HepG2 (cell line): ENCODE measurements at regions not wholly inside any gene's neighbourhood (a gene's known extent, or its start where the extent isn't known, plus 50 kb on each side); places are given as distances from the start of the nearest gene placed in this dataset.

Source experiments
- ETV6 ChIP-seq: sonication (generic); formaldehyde crosslinking; conservative IDR thresholded peaks from 2 replicates; pipeline ENCODE4 v1.4.0; 2020; ENCODE audit warnings: missing genetic modification reagents
- GABPA ChIP-seq, 2 experiments: IDR thresholded peaks; 2 replicates each; pipeline ENCODE4 v1.6.1; 2011 to 2016; ENCODE audit warnings: low read depth in 2 of 2, low read length in 1 of 2, missing biosample characterization in 1 of 2, missing genetic modification characterization in 1 of 2
- PRPF4 ChIP-seq: fragments of 200-400 bp; formaldehyde crosslinking; IDR thresholded peaks from 2 replicates; pipeline ENCODE4 v1.6.1; 2016; ENCODE audit warnings: low read length, low read depth; ENCODE audit not compliant: poor library complexity, severe bottlenecking
- SMAD1 ChIP-seq: sonication (generic); formaldehyde crosslinking; IDR thresholded peaks from 2 replicates; pipeline ENCODE4 v1.4.0; 2020; ENCODE audit warnings: missing genetic modification reagents, low read depth, mild to moderate bottlenecking, borderline replicate concordance
- ZFP62 ChIP-seq: sonication (generic); formaldehyde crosslinking; IDR thresholded peaks from 2 replicates; pipeline ENCODE4 v1.4.0; 2020; ENCODE audit warnings: missing genetic modification reagents
- ZNF121 ChIP-seq: sonication (generic); formaldehyde crosslinking; IDR thresholded peaks from 2 replicates; pipeline ENCODE4 v1.5.0; 2020; ENCODE audit warnings: mild to moderate bottlenecking, missing genetic modification reagents
- TF ChIP-seq, protein P1 (sequence below): sonication (generic); formaldehyde crosslinking; IDR thresholded peaks from 2 replicates; pipeline ENCODE4 v1.5.0; 2020; ENCODE audit warnings: mild to moderate bottlenecking, missing genetic modification reagents, moderate library complexity
- TF ChIP-seq, protein P2 (sequence below): IDR thresholded peaks from 2 replicates; pipeline ENCODE4 v1.6.1; 2012; ENCODE audit warnings: inconsistent platforms
- TF ChIP-seq, protein P3 (sequence below): sonication (generic); formaldehyde crosslinking; IDR thresholded peaks from 2 replicates; pipeline ENCODE4 v1.5.0; 2020; ENCODE audit warnings: missing genetic modification reagents
- TF ChIP-seq, protein P4 (sequence below): sonication (generic); formaldehyde crosslinking; IDR thresholded peaks from 2 replicates; pipeline ENCODE4 v1.4.0; 2020; ENCODE audit warnings: missing genetic modification reagents, borderline replicate concordance
- TF ChIP-seq, protein P5 (sequence below): sonication (generic); formaldehyde crosslinking; conservative IDR thresholded peaks from 2 replicates; pipeline ENCODE4 v1.4.0; 2020; ENCODE audit warnings: mild to moderate bottlenecking, missing genetic modification reagents, moderate library complexity

DNA sequence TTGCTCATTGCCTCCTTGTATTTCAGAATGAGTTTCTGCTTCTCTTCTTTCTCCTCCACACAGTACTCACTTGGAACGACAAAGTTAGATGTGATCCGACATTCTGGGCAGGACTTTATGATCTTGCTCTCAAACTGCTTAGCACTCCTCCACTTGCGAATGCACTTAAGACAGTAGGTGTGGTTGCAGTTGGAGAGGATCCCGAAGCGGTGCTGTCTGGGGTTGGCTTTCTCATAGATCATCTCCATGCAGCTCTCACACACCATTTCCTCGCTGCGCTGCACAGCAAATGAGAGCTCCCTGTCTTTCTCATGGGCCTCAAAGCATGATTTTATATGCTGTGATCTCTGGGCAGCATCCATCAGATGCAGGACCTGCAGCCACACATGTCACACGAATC is 245.7 kb downstream of the C12orf50 start:
- TF ChIP-seq, protein P1, sequence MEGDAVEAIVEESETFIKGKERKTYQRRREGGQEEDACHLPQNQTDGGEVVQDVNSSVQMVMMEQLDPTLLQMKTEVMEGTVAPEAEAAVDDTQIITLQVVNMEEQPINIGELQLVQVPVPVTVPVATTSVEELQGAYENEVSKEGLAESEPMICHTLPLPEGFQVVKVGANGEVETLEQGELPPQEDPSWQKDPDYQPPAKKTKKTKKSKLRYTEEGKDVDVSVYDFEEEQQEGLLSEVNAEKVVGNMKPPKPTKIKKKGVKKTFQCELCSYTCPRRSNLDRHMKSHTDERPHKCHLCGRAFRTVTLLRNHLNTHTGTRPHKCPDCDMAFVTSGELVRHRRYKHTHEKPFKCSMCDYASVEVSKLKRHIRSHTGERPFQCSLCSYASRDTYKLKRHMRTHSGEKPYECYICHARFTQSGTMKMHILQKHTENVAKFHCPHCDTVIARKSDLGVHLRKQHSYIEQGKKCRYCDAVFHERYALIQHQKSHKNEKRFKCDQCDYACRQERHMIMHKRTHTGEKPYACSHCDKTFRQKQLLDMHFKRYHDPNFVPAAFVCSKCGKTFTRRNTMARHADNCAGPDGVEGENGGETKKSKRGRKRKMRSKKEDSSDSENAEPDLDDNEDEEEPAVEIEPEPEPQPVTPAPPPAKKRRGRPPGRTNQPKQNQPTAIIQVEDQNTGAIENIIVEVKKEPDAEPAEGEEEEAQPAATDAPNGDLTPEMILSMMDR (CRISPR knock-in tag), result no peak
- TF ChIP-seq PRPF4 (no peak), SMAD1 (CRISPR knock-in tag) (no peak), ZFP62 (CRISPR knock-in tag) (no peak), ZNF121 (CRISPR knock-in tag) (no peak), ETV6 (CRISPR knock-in tag) (no peak), GABPA (IDR thresholded peaks at IDR 0.05; ENCODE audit: low read depth, low read length) (no peak), GABPA (CRISPR knock-in tag; IDR thresholded peaks at IDR 0.05; ENCODE audit: low read depth) (no peak)
- TF ChIP-seq, protein P2, sequence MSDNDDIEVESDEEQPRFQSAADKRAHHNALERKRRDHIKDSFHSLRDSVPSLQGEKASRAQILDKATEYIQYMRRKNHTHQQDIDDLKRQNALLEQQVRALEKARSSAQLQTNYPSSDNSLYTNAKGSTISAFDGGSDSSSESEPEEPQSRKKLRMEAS, result no peak
- TF ChIP-seq, protein P3, sequence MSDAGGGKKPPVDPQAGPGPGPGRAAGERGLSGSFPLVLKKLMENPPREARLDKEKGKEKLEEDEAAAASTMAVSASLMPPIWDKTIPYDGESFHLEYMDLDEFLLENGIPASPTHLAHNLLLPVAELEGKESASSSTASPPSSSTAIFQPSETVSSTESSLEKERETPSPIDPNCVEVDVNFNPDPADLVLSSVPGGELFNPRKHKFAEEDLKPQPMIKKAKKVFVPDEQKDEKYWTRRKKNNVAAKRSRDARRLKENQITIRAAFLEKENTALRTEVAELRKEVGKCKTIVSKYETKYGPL (CRISPR knock-in tag), result no peak
- TF ChIP-seq, protein P4, sequence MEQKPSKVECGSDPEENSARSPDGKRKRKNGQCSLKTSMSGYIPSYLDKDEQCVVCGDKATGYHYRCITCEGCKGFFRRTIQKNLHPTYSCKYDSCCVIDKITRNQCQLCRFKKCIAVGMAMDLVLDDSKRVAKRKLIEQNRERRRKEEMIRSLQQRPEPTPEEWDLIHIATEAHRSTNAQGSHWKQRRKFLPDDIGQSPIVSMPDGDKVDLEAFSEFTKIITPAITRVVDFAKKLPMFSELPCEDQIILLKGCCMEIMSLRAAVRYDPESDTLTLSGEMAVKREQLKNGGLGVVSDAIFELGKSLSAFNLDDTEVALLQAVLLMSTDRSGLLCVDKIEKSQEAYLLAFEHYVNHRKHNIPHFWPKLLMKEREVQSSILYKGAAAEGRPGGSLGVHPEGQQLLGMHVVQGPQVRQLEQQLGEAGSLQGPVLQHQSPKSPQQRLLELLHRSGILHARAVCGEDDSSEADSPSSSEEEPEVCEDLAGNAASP (CRISPR knock-in tag), result no peak
- TF ChIP-seq, protein P5, sequence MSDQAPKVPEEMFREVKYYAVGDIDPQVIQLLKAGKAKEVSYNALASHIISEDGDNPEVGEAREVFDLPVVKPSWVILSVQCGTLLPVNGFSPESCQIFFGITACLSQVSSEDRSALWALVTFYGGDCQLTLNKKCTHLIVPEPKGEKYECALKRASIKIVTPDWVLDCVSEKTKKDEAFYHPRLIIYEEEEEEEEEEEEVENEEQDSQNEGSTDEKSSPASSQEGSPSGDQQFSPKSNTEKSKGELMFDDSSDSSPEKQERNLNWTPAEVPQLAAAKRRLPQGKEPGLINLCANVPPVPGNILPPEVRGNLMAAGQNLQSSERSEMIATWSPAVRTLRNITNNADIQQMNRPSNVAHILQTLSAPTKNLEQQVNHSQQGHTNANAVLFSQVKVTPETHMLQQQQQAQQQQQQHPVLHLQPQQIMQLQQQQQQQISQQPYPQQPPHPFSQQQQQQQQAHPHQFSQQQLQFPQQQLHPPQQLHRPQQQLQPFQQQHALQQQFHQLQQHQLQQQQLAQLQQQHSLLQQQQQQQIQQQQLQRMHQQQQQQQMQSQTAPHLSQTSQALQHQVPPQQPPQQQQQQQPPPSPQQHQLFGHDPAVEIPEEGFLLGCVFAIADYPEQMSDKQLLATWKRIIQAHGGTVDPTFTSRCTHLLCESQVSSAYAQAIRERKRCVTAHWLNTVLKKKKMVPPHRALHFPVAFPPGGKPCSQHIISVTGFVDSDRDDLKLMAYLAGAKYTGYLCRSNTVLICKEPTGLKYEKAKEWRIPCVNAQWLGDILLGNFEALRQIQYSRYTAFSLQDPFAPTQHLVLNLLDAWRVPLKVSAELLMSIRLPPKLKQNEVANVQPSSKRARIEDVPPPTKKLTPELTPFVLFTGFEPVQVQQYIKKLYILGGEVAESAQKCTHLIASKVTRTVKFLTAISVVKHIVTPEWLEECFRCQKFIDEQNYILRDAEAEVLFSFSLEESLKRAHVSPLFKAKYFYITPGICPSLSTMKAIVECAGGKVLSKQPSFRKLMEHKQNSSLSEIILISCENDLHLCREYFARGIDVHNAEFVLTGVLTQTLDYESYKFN (CRISPR knock-in tag), result no peak
